Type B pancreatic cell (in vitro differentiated cells): ENCODE measurements at regions not wholly inside any gene's neighbourhood (a gene's known extent, or its start where the extent isn't known, plus 50 kb on each side); places are given as distances from the start of the nearest gene placed in this dataset.

ENCODE experiments used
- DNase-seq: peaks from one replicate; pipeline ENCODE4 v3.0.0; 2021; ENCODE audit warnings: mixed read lengths; ENCODE audit not compliant: unreplicated experiment; ENCODE audit errors: extremely low spot score
- H3K27ac Mint-ChIP-seq: 2 replicates; pipeline ENCODE4 v1.8.0; 2021; ENCODE audit warnings: mild to moderate bottlenecking, mixed read lengths
- H3K27me3 Mint-ChIP-seq: 2 replicates; pipeline ENCODE4 v1.8.0; 2021; ENCODE audit warnings: mixed read lengths
- H3K36me3 Mint-ChIP-seq: 2 replicates; pipeline ENCODE4 v1.8.0; 2021; ENCODE audit warnings: mixed read lengths
- H3K4me1 Mint-ChIP-seq: one replicate; pipeline ENCODE4 v1.8.0; 2021; ENCODE audit warnings: mixed read lengths; ENCODE audit not compliant: unreplicated experiment
- H3K4me3 Mint-ChIP-seq: 2 replicates; pipeline ENCODE4 v1.8.0; 2021; ENCODE audit warnings: mild to moderate bottlenecking, mixed read lengths
- H3K9me3 Mint-ChIP-seq: 2 replicates; pipeline ENCODE4 v1.8.0; 2021; ENCODE audit warnings: mixed read lengths
- TF ChIP-seq, protein P1 (sequence below): fragments of 200-600 bp; sonication (generic); conservative IDR thresholded peaks from 2 replicates; pipeline ENCODE4 v1.5.0; 2021; ENCODE audit warnings: antibody characterized with exemption, mild to moderate bottlenecking

DNA sequence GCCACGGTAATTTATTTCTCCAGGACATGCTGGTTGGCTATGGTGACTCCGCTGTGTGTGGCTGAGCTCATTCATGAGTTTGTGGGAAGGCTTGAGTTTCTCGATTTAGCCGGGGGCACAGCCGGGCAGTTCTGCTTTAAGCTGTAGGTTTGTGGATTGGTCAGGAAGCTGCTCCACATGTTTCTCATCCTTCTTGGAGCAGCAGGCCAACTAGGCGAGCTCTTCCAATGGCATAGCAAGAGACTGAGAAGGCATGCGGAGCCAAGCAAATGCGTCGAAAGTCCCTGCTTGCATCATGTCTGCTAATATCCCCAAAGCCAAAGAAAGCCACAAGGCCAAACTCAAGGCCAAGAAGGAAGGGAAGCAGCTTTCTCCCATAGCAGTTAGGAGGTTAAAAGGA lies 71.6 kb upstream of the GREM2 start:
- Mint-ChIP-seq H3K36me3 (no peaks in the 10 kb centered on the region), H3K27ac (no peak overlapping the region), H3K4me3 (no peak overlapping the region), H3K27me3 (no peaks in the 10 kb centered on the region), H3K4me1 (no peaks in the 10 kb centered on the region), H3K9me3 (no peaks in the 10 kb centered on the region)
- TF ChIP-seq, protein P1, sequence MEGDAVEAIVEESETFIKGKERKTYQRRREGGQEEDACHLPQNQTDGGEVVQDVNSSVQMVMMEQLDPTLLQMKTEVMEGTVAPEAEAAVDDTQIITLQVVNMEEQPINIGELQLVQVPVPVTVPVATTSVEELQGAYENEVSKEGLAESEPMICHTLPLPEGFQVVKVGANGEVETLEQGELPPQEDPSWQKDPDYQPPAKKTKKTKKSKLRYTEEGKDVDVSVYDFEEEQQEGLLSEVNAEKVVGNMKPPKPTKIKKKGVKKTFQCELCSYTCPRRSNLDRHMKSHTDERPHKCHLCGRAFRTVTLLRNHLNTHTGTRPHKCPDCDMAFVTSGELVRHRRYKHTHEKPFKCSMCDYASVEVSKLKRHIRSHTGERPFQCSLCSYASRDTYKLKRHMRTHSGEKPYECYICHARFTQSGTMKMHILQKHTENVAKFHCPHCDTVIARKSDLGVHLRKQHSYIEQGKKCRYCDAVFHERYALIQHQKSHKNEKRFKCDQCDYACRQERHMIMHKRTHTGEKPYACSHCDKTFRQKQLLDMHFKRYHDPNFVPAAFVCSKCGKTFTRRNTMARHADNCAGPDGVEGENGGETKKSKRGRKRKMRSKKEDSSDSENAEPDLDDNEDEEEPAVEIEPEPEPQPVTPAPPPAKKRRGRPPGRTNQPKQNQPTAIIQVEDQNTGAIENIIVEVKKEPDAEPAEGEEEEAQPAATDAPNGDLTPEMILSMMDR = no peak
- DNase-seq = no peak

DNA sequence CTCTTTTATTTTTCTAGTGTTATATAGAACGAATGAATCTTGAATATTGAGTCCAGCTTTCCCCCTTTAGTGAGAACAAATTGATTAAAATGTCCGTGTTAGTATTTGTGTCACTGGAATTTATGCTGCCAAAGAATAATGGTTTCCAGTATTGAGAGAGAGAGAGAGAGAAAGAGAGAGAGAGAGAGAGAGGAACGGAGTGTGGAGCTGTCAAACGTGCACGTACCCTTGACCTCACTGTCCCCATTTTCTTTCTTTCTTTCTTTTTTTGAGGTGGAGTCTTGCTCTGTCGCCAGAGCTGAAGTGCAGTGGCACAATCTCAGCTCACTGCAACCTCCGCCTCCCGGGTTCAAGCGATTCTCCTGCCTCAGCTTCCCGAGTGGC lies 70.9 kb upstream of the GREM2 start:
- Mint-ChIP-seq H3K4me3 (no peak overlapping the region), H3K9me3 (no peaks in the 10 kb centered on the region), H3K4me1 (no peaks in the 10 kb centered on the region), H3K36me3 (no peaks in the 10 kb centered on the region), H3K27ac (no peak overlapping the region), H3K27me3 (no peaks in the 10 kb centered on the region)
- no peak for DNase-seq
- TF ChIP-seq, protein P1 = no peak

DNA sequence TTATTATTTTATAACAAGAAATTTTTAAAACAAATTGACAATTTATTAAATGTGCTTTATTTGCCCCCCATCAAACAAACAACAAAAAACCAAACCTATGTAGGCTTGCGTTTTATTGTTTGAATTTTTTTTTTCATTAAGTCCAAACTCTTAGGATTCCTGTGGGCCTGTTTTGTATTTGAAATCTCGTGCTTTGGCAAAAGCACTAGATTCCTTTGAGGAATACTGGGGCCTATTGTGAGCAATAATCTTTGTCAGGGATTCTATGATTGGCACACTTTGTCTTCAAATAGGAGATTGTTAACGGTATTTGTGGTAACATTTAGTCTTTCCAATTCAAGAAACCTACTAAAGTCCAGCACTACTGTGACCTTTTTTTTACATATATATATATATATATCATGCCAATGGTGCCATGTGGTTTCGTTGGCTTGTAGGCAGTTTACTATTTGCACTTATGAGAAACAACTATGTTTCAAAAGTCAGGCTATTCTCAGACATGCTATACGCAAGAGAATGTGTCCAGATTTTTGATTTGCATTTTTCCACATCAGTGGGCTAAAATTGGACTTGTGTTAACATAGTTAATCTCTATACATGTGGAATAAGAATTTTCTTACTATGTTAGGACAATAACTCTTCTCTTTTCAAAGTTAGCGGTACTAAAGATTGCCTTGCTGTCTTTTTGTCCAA lies 70.4 kb upstream of the GREM2 start:
- no peak for DNase-seq
- H3K4me3 Mint-ChIP-seq = no peak overlapping the region
- H3K4me1 Mint-ChIP-seq = no peaks in the 10 kb centered on the region
- no peak overlapping the region for H3K27ac Mint-ChIP-seq
- H3K36me3 Mint-ChIP-seq = no peaks in the 10 kb centered on the region
- no peaks in the 10 kb centered on the region for H3K27me3 Mint-ChIP-seq
- no peaks in the 10 kb centered on the region for H3K9me3 Mint-ChIP-seq
- TF ChIP-seq, protein P1 = no peak

DNA sequence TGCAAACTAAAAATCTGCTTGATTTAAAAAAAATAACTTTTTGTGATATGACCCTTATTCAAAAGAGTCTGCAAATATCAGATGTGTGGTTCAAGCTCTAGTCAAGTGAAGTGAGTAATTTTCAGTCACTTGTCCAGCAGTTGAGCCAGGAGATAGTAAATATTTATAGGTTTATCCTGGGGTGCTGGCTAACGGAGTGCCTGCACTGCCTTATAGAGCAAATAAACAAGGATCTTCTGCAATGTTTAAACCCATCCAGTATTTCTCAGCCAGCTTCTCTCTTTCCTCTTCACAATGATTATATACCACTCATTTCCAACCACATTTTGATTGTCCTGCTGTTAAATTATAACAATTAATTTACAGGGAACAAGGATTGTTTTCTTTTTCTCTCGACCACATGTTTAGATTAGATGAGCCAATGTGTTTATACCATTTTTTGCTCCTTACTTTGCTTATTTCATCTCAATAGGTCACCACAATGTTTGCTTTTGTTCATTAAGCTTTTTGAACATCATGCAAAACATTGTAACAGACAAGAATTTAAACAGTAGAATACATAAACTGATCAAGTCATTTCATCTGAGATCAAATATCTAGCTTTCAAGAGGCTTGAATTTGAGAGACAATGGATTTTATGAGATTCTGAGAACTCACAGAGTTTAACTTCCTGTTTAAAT lies 60.3 kb upstream of the GREM2 start:
- no peak for DNase-seq

DNA sequence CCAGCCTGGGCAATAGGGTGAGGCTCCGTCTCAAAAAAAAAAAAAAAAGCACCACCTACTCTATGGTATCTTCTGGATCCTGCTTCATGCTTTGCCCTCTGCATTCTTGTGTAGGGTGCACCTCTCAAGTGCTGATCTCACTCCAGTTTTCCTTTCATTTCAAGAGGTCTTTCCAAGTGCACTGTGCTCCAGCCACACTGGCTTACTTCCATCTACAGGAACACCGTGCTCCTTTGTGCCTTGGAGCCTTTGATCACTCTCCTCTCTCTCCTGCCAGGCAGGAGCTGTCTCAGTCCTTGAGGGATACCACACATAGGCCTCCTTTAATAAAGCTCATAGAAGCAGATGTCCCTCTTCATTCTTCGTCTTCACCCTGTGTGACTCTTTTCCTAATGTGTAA lies 55.4 kb upstream of the GREM2 start:
- no peak for DNase-seq
- H3K27me3 Mint-ChIP-seq = peaks cover 4% of the 10 kb centered on the region
- H3K36me3 Mint-ChIP-seq = no peaks in the 10 kb centered on the region
- TF ChIP-seq, protein P1 = no peak
- H3K4me3 Mint-ChIP-seq = no peak overlapping the region
- H3K4me1 Mint-ChIP-seq = no peaks in the 10 kb centered on the region
- no peaks in the 10 kb centered on the region for H3K9me3 Mint-ChIP-seq
- no peak overlapping the region for H3K27ac Mint-ChIP-seq

More for the DNA sequence above, 60.3 kb upstream of the GREM2 start:
- Mint-ChIP-seq H3K27me3 (no peaks in the 10 kb centered on the region), H3K4me3 (no peak overlapping the region), H3K36me3 (no peaks in the 10 kb centered on the region), H3K27ac (no peak overlapping the region), H3K9me3 (no peaks in the 10 kb centered on the region), H3K4me1 (no peaks in the 10 kb centered on the region)
- TF ChIP-seq, protein P1 = no peak
